Putamen (tissue), 1 donor: ENCODE measurements at regions not wholly inside any gene's neighbourhood (a gene's known extent, or its start where the extent isn't known, plus 50 kb on each side); places are given as distances from the start of the nearest gene placed in this dataset.

Experiments
- DNase-seq: peaks from one replicate; pipeline ENCODE4 v3.0.0-alpha.2; 2016; ENCODE audit warnings: low spot score

- DNase-seq: no peak
Measured at GRCh38 chr14:105776924-105777323, 250.5 kb downstream of the TMEM121 start.

- DNase-seq: no peak
Measured at GRCh38 chr14:105783707-105784106, 257.3 kb downstream of the TMEM121 start.

GRCh38 chr14:105793836-105794235 is 267.5 kb downstream of the TMEM121 start:
- DNase-seq: no peak

GRCh38 chr14:105797546-105797945 is 271.2 kb downstream of the TMEM121 start:
- no peak for DNase-seq

- no peak for DNase-seq
Measured at GRCh38 chr14:105805701-105806100, 279.3 kb downstream of the TMEM121 start.

GRCh38 chr14:105806568-105806967 is 280.2 kb downstream of the TMEM121 start:
- DNase-seq: no peak

GRCh38 chr14:105817971-105818711 is 291.8 kb downstream of the TMEM121 start:
- DNase-seq: no peak

GRCh38 chr14:105818712-105819005 is 292.3 kb downstream of the TMEM121 start:
- DNase-seq: no peak

- DNase-seq: no peak
Measured at GRCh38 chr14:105830171-105830570, 303.8 kb downstream of the TMEM121 start.

GRCh38 chr14:105836160-105836559 is 309.8 kb downstream of the TMEM121 start:
- no peak for DNase-seq

GRCh38 chr14:105836730-105837129 is 310.3 kb downstream of the TMEM121 start:
- DNase-seq: no peak

- no peak for DNase-seq
Measured at GRCh38 chr14:105837349-105838063, 311.1 kb downstream of the TMEM121 start.

- DNase-seq: no peak
Measured at GRCh38 chr14:105838107-105838506, 311.7 kb downstream of the TMEM121 start.

GRCh38 chr14:105838591-105839424 is 312.4 kb downstream of the TMEM121 start:
- DNase-seq: no peak

GRCh38 chr14:105839425-105840265 is 313.3 kb downstream of the TMEM121 start:
- DNase-seq: no peak

- no peak for DNase-seq
Measured at GRCh38 chr14:105840266-105841021, 314.1 kb downstream of the TMEM121 start.

- no peak for DNase-seq
Measured at GRCh38 chr14:105841022-105842009, 314.9 kb downstream of the TMEM121 start.

- DNase-seq: no peak
Measured at GRCh38 chr14:105842105-105842504, 315.7 kb downstream of the TMEM121 start.

- DNase-seq: no peak
Measured at GRCh38 chr14:105843444-105844046, 317.2 kb downstream of the TMEM121 start.
